K562 (cell line): ENCODE measurements at regions not wholly inside any gene's neighbourhood (a gene's known extent, or its start where the extent isn't known, plus 50 kb on each side); places are given as distances from the start of the nearest gene placed in this dataset.

Experiments
- C11orf30 ChIP-seq: fragments of 450-650 bp; IDR thresholded peaks from 2 replicates; pipeline ENCODE4 v1.6.1; 2016; ENCODE audit warnings: low read depth, mild to moderate bottlenecking
- COPS2 ChIP-seq: fragments of 450-650 bp; conservative IDR thresholded peaks from 2 replicates; pipeline ENCODE4 v1.6.1; 2016; ENCODE audit warnings: mild to moderate bottlenecking, moderate library complexity
- CREB1 ChIP-seq, 2 experiments: sonication (generic) in 1 of 2; formaldehyde crosslinking in 1 of 2; IDR thresholded peaks; 2 replicates each; pipeline versions ENCODE4 v1.6.1 to v1.8.0; 2012 to 2022; ENCODE audit warnings: inconsistent platforms in 1 of 2, mild to moderate bottlenecking in 1 of 2, missing genetic modification reagents in 1 of 2, moderate library complexity in 1 of 2
- CTCF ChIP-seq, 3 experiments: IDR thresholded peaks in 2 of 3; conservative IDR thresholded peaks in 1 of 3; 2 replicates each; pipeline ENCODE4 v1.5.1; 2011 to 2012; ENCODE audit warnings: low read length in 3 of 3, mild to moderate bottlenecking in 3 of 3, control low read depth in 2 of 3, improper control_type of control experiment in 1 of 3, inconsistent platforms in 1 of 3, low read depth in 1 of 3, mixed read lengths in 1 of 3, moderate library complexity in 1 of 3; ENCODE audit not compliant: insufficient read depth in 2 of 3
- DACH1 ChIP-seq: fragments of 450-650 bp; IDR thresholded peaks from 2 replicates; pipeline ENCODE4 v1.6.1; 2018; ENCODE audit not compliant: partially characterized antibody
- EZH2 ChIP-seq: IDR thresholded peaks from 2 replicates; pipeline ENCODE4 v1.6.1; 2012; ENCODE audit warnings: low read depth, mild to moderate bottlenecking, inconsistent platforms, low read length, borderline replicate concordance
- KHSRP ChIP-seq: fragments of 450-650 bp; IDR thresholded peaks from 2 replicates; pipeline ENCODE4 v1.6.1; 2017
- PATZ1 ChIP-seq: fragments of 250-450 bp; sonication (Bioruptor Pico); IDR thresholded peaks from 2 replicates; pipeline ENCODE4 v1.5.0; 2020; ENCODE audit warnings: mild to moderate bottlenecking, borderline replicate concordance
- POLR2A ChIP-seq: fragments of 450-650 bp; conservative IDR thresholded peaks from 2 replicates; pipeline ENCODE4 v1.6.1; 2016
- POLR2AphosphoS5 ChIP-seq: IDR thresholded peaks from 2 replicates; pipeline ENCODE4 v1.6.1; 2011; ENCODE audit warnings: mild to moderate bottlenecking, low read depth, low read length, moderate library complexity; ENCODE audit not compliant: control insufficient read depth, insufficient read depth
- ZNF324 ChIP-seq: fragments of 250-450 bp; sonication (Bioruptor Pico); IDR thresholded peaks from 2 replicates; pipeline ENCODE4 v1.4.0; 2020; ENCODE audit warnings: mild to moderate bottlenecking
- ZZZ3 ChIP-seq: fragments of 450-650 bp; IDR thresholded peaks from 2 replicates; pipeline ENCODE4 v1.6.1; 2016; ENCODE audit warnings: antibody characterized with exemption, mild to moderate bottlenecking, moderate library complexity
- TF ChIP-seq, protein P1 (sequence below): sonication (generic); formaldehyde crosslinking; IDR thresholded peaks from 2 replicates; pipeline ENCODE4 v1.5.0; 2020; ENCODE audit warnings: missing genetic modification reagents

DNA sequence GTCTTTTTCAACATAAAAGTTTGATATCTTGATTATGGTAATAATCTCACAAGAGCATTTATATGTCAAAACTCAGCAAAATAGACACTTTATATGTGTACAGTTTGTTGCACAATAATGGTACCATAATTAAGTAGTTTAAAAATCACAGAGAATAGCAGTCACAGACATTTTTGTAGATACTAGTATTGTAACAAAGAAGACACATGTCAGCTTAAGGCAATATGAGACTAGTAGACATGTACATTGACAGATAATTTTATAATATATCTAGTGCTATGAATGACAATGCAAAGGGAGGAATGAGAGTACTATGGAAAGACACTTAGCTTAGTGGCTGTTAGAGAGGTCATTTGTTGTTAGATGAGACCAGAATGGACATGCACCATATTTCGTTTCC is 1490.6 kb upstream of the CDH6 start:
- TF ChIP-seq ZZZ3: no peak
- TF ChIP-seq EZH2: no peak
- no peak for TF ChIP-seq ZNF324 (CRISPR knock-in tag)
- no peak for TF ChIP-seq COPS2
- TF ChIP-seq CTCF (IDR thresholded peaks at IDR 0.05 in 2 of 3, conservative IDR thresholded peaks at IDR 0.05 in 1 of 3; ENCODE audit: insufficient read depth in 2 of 3, low read depth in 1 of 3, low read length in 3 of 3): no peak
- TF ChIP-seq POLR2AphosphoS5: no peak
- TF ChIP-seq POLR2A: no peak
- no peak for TF ChIP-seq PATZ1 (CRISPR knock-in tag)
- no peak for TF ChIP-seq C11orf30
- TF ChIP-seq DACH1: no peak
- no peak for TF ChIP-seq KHSRP
- no peak for TF ChIP-seq CREB1 (IDR thresholded peaks at IDR 0.05)
- TF ChIP-seq CREB1 (CRISPR knock-in tag; IDR thresholded peaks at IDR 0.05): no peak
- TF ChIP-seq, protein P1, sequence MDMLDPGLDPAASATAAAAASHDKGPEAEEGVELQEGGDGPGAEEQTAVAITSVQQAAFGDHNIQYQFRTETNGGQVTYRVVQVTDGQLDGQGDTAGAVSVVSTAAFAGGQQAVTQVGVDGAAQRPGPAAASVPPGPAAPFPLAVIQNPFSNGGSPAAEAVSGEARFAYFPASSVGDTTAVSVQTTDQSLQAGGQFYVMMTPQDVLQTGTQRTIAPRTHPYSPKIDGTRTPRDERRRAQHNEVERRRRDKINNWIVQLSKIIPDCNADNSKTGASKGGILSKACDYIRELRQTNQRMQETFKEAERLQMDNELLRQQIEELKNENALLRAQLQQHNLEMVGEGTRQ (CRISPR knock-in tag): no peak
